ENCODE measurements at regions not wholly inside any gene's neighbourhood (a gene's known extent, or its start where the extent isn't known, plus 50 kb on each side); places are given as distances from the start of the nearest gene placed in this dataset.

DNA sequence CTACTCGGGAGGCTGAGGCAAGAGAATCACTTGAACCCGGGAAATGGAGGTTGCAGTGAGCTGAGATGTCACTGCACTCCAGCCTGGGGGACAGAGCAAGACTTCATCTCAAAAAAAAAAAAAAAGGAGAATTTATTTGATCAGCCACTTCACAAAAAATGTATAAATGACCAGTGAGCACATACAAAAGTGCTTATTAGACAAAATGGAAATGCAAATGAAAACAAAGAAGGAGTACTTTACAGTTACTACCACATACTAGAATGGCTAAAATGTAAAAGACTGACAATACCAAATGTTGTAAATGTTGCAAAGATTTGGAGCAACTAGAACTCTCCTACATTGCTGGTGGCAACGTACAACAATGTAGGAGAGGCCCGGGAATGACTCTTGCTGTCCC is 241.8 kb upstream of the SOX9 start:
- intact Hi-C loops (cut with DNase I): no loop called here
- DNase-seq: no peak

DNA sequence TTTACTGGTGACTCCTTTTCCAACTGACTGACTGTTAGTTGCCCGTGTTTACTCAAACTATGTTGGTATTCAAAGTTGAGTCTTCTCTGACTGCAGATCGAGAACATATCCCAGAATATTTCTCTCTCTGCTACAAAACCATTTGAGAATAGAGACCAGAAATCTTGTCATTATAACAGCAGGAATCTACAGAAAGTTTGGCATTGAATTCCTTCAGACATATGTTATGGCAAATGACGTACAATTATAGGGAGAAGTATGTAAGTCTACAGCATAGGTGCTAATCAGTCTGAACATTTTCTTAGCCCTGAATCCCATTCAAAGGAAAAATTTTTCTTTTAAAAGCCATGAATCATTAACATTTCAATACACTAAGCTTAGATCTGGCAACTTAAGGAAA is 239.8 kb upstream of the SOX9 start:
- intact Hi-C loops (cut with DNase I): no loop called here
- no peak for DNase-seq

DNA sequence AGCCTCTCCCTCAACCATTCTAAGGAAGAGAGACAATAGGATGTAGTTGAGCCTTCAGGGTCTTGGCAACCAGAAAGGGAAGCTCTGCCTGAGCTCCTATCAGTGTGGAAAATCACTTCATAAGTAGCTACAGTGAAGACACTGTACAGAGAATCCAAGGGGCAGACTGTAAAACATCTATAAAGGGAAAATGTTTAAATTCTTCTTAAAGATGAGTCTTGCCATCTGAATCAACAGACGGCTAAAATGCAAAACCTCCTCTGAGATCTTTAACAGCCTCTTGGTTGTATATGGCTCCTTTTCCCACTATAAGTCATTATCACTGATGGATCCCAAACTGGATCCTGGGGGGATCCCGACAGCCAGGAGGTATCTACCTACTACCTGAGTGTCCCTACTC is 239.2 kb upstream of the SOX9 start:
- DNase-seq: no peak
- intact Hi-C loops (cut with DNase I): no loop called here

DNA sequence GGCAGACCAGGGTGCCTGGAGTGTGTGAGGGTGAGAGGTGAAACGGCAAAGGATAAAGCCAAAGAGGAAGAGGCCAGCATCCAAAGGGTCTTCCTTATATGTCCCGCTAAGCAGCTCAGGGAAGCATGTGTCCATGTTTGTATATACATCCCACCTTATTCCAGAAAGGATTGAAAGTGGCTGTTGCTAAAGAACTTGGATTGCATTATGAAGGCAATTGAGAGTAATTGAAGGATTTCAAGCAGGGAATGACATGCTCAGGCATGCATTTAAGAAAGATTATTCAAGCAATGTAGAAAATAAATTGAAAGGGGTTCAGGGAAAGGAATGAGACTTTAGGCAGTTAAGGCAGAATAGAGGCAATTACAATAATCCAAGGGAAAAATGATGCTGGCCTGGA is 237.6 kb upstream of the SOX9 start:
- intact Hi-C loops (cut with DNase I): no loop called here
- DNase-seq: no peak

DNA sequence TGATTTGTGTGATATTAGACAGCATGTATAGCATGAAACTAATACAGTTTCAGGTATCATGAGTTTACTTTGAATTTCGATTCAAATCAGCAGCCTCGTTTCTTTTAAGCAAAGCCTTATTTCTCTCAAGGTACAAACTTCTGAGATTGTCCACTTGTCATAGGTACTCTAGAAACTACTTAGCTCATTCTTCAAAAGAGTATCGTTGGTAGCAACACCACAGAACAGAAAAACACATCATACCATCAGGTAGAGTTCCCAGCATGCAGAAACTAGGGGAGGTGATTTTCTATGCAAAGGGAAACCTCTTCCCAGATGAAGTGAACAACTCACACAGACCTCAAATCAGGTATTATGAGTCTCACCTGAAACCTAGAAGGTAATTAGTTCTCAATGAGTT is 237.0 kb upstream of the SOX9 start:
- no peak for DNase-seq
- intact Hi-C loops (cut with DNase I): no loop called here

DNA sequence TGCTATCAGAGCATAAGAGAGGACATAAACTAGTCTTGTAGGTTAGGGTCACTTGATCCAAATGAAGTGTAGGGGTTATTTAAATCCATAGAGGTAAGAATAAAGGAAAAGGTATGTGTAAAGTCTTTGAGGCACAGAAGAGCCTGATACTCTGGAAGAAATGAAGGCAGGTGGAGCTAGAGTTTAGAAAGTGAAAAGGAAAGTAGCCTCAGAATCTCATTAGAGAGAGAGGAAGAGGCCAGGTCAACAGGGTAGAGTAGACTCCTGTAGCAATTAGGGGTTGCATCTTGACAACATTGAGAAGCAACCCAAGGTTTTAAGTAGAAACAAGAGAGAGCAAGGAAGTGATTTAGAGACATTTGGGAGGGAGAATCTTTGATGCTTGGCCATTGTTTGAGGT is 235.2 kb upstream of the SOX9 start:
- no peak for DNase-seq
- intact Hi-C loops (cut with DNase I): no loop called here

DNA sequence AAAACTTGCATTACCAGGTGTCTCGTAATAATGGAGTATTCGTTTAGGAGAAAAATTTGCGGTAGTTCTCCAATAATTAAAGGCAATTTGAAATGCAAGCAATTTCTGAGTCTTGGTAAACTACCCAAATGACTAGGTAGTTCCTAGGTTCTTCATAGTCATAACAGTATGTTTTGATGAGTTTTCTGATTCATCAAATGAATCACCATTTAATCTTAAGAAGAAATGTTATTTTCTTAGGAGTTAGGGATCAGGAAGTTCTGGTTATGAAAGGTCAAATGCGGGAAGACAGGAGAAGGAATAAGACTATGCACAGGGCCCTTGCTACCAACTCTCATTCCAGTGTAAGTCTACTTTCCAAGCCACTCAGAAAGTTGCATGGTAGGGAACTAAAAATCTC is 221.5 kb upstream of the SOX9 start:
- no peak for DNase-seq
- intact Hi-C loops (cut with DNase I): no loop called here

DNA sequence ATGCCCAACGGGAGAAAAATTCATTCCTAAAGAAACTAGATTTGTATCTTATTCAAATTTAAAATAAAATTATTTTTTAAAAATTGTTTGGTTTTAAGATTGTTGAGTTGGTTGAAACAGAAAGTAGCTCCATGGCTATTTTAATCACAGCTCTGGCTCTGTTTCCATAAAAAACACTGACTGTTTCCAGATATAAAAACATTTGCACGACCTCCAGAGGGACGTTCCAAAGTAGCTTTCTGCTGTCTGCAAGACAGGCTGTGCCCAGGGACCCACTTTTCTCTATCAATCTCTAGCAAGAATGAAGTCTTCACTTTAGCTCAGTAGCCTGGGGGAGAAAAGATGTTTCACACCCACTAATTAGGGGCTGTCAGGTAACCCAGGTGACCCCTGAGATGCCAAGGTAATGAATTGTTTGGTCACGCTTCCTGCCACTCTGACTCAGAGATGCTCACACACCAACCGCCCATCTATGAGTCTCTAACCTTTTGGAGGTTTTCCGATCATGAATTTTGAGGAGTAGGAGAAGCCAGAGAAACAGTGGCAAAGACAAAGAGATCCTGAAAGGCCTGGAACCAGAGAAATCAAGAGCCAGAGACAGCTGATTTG is 220.1 kb upstream of the SOX9 start:
- intact Hi-C loops (cut with DNase I): no loop called here
- DNase-seq: no peak

DNA sequence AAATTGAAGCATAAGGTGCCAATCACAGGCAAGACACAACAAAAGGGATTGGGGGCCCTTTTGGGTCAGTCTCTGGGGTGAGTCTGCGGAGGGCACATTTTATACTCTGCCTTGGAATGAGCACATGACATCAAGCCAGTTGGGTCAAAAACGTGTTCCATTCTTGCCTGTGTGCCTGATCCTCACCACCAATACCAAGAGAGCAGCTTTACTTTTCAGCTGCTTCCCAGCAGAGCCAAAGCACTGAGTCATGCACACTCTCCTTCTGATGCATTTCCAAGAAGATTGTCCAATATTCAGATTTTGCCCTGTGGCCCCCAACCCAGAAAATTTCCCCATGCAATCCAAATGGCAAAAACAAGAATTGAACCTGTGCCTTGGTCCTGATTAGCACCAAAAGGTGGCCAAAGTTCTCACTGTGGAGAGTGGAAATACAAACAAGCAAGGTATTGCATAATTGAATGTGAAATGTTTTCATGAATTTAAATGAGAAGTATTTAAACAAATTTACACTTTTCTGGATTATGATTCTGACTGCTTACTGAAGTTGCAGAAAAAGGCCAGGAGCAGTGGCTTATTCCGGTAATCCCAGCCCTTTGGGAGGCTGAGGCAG is 217.8 kb upstream of the SOX9 start:
- intact Hi-C loops (cut with DNase I): no loop called here

DNA sequence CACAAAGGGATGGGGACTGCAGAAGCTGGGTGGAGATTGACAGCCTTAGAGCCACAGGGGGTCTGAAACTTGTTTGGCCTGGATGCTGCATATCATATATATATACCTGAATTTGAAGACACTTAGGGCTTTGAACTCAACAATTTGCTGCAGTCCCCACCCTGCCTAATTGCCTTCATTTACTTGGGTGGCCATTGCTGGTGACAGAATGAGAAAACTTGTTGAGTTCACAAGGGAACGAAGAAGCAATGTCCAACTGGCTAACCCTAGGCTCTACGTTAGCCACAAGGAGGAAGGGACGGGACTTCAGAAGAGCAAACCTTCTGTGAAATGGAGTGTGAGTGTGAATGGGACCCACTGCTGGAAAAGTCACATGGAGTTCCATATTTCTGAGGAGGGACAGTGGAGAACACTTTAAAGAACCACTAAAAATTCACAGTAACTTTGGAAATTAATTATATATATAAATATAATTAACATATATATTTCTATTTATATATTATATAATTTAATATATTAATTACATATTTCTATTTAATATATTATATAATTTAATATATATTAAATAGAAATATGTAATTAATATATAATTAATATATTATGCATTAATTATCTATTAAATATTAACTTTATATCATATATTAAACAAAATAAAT is 215.3 kb upstream of the SOX9 start:
- intact Hi-C loops (cut with DNase I): no loop called here
- no peak for DNase-seq

More for the DNA sequence above, 217.8 kb upstream of the SOX9 start:
- peak in 2 of 42 donors; percentile 12 to 38 for DNase-seq

DNA sequence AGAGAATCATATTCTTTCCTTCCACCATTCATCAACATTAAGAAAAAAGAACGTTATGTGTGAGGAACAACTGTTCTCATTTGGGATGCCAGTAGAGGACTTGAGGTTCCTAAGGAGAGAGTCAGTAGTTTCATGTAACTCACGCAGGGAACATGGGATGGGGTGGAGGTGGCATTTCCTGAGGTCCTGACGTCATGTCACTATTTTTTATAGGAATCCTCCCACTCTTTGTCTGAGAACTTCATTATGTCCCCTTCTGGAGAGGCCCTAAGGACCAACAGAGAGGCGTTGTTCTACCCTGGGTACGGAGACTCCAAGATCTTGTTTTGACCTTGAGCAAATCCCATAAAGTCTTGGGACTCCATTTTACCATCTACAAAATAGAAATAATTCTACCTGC is 211.7 kb upstream of the SOX9 start:
- intact Hi-C loops (cut with DNase I): no loop called here
- no peak for DNase-seq

DNA sequence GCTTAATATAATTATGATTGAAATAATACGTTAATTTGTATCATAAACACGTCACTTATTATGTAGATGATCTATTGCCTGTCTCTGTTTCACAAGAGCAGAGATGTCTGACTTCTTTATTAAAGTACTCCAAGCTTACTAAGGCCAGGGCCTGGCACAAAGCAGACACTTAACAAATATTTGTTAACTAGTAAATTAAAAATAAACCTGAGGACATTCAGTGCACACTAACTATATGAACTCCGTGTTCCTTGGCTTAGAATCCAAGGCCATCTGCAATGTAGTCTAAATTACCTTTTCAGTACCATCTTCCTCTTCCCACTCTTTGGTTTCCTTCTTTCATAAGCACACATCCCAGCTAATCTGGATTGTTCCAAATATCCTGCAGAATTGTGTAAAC is 210.8 kb upstream of the SOX9 start:
- intact Hi-C loops (cut with DNase I): no loop called here
- no peak for DNase-seq

DNA sequence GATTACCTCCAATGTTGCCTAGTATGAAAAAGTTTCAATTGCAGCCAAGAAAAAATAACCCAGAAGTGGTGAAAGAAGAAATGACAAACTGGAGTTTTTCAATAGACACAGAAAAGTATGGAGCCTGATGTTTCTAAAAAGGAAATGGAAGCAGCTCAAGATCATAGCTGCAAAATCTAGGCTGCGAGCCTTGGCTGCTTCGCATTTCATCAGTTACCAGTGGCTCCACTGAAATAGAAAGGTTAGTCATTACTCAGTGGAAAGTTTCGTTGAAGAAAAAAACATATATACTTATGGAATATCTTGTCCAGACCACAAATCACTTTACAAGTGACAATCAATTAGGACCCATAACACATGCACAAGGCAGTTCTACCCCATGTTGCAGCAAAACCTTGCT is 206.8 kb upstream of the SOX9 start:
- DNase-seq: no peak
- intact Hi-C loops (cut with DNase I): no loop called here

DNA sequence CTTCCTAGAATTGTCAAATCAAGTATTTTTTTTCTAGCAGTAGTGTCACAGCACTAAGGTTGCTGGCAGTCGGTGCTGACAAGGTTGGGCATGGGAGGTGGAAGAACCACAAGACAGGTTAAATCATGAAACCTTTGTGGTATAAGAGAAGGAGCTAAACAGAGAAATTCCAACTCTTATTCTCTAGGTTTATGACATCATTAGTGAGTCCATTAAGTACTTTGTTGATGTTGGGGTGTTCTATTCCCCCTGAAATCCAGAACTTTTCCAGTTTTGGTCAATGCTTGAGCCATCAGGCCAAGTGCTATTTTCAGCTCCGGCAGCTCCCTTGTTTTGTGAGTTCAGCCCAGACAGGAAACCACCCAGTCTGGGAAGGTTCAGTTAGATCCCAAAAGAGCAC is 206.0 kb upstream of the SOX9 start:
- DNase-seq: no peak
- intact Hi-C loops (cut with DNase I): no loop called here

DNA sequence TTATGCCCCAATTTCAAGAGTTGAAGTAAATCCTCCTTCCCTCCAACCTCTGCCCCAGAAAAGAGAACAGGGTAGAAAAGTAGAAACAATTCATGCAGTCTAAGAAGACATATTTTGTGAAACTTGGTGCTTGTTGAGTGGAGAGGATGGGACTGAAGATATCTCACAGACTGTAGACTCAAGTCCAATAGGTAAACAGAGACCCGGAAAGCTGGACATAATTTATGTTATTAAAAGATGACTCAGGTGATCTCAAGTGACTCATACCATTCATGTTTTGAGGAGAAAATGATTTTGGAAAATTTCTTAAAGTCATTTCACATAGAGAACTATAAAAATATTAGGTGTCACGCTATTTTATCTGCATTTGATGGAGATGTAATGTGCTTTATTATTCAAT is 203.1 kb upstream of the SOX9 start:
- intact Hi-C loops (cut with DNase I): no loop called here
- no peak for DNase-seq

DNA sequence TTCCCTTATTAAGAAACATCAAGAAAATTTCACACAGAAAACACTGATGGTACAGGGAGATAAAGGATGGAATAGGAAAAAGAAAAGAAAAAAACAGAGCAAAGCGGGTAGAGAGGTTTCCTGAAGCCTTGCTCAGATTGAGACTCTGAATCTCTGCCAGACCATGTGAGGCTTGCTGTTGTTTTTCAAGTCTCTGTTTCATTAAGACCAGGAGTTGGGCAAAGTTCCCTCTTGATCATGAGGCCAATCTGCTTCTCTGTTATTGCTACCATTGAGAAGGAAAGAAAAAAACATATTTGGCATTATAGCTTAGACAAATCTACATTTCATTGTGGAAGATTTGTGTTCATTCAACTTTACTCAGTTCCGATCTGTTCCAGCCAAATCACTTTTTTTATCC is 201.6 kb upstream of the SOX9 start:
- intact Hi-C loops (cut with DNase I): no loop called here

DNA sequence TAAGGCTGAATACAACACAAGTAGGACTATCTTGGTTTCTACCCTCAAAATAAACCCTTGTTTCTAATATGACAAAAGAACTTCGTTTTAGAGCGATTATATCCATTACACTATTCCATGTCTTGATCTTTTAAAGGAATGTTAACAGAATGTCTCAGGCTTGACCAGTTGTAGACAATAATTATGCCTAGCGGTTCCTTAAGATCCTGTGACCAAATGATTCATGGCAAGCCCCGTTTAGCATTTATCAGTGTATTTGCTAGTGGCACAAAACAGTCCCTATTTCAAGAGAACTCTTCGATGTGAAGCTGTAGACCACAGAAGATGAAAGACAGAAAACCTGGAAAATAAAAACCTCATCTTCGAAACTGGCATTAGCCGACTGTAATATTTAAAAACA is 200.9 kb upstream of the SOX9 start:
- no peak for DNase-seq
- intact Hi-C loops (cut with DNase I): no loop called here

More for the DNA sequence above, 201.6 kb upstream of the SOX9 start:
- peak in 6 of 42 donors; percentile 6 to 44 (median 16) for DNase-seq

DNA sequence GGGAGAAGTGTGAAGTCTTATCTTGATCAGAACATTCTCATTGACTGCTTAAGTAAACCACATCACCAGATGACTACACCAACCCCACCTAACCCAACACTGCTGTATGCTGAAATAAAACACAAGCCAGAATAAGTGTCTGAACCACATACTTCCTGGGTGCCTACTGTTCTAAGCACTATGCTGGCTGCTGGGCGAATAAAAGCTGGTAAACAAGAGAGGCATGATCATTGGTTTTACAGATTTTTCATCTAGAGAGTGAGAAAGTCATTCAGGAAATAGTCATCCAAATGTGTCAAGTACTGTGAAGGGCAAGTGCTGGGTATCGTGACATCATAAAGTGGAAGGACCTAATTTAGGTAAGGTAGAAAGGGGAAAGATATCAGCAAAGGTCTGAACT is 199.0 kb upstream of the SOX9 start:
- no peak for DNase-seq
- intact Hi-C loops (cut with DNase I): no loop called here

DNA sequence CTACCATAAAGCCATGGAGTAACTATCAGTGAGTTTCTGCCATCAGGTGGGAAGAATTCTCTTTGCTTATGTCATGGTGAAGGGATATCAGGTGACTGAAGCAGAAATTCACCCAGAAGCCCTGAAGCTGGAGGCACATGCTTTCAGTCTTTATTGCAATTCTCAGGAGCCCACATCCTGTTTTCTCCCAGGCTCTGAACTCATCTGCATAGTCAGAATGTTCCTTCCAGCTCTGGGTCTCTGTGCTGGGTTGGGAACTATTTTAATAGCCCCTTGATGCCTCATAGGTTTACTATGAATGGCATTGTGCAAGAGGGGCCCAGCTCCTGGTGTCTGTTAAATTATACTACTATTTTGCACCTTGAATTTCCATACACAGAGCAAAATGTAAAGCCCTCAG is 198.4 kb upstream of the SOX9 start:
- no peak for DNase-seq
- intact Hi-C loops (cut with DNase I): no loop called here

DNA sequence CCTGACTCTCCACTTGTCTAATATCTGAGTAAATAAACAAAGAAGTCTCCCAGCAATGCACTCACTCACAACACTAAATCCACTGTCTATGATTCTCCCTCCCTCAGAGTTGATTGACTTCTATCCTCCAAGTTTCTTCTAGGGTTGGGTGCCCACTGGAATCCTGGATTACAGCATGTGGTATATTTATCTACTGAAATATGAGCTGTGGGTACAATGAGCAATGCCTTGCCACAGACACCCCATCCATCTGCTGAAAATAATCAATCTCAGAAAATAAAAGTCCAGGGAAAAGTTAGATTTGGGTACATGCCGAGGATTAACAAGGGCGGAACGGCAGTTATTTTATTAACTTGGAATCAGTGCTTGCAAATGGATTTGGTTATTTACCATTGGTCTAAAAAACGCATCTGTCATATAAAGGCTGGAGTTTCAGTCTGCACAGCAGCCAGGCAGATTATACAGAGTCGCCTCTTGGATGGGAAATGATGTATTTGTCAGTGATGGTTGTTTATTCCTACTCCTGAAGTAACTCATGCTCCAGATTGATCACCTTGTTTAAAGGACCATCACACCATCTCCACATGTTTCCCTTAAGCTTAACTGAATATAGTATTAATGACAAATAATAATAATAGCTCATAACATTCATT is 193.9 kb upstream of the SOX9 start:
- intact Hi-C loops (cut with DNase I): no loop called here
- DNase-seq: no peak

DNA sequence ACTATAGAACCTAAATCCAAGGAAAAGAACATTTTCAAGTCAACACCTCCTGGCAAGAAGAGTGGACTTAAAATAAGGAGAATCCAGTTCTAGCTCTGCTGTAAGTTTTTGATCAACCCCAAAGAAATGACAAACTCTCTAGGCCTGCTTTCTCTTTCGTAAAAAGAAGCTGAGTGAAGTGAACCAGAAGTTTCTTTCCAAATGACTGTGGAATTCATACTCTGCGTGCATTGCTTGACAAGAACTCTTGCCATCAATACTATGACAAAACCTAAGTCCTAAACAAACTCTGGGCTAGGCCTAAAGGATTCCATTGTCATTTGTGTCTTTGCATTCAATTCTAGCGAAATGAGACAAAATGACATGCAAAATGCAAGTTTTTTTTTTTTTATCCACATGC is 187.5 kb upstream of the SOX9 start:
- intact Hi-C loops (cut with DNase I): no loop called here
- no peak for DNase-seq
